Nephron progenitor cell (in vitro differentiated cells): ENCODE measurements at regions not wholly inside any gene's neighbourhood (a gene's known extent, or its start where the extent isn't known, plus 50 kb on each side); places are given as distances from the start of the nearest gene placed in this dataset.

Experiments
- DNase-seq: peaks from one replicate; pipeline ENCODE4 v3.0.0; 2021
- H3K27ac Mint-ChIP-seq: 2 replicates; pipeline ENCODE4 v1.8.0; 2021; ENCODE audit warnings: mild to moderate bottlenecking, moderate library complexity, mixed read lengths
- H3K27me3 Mint-ChIP-seq: 2 replicates; pipeline ENCODE4 v1.8.0; 2021; ENCODE audit warnings: mild to moderate bottlenecking, low read depth, mixed read lengths; ENCODE audit not compliant: poor library complexity
- H3K36me3 Mint-ChIP-seq: 2 replicates; pipeline ENCODE4 v1.8.0; 2021; ENCODE audit warnings: low read depth, mixed read lengths
- H3K4me1 Mint-ChIP-seq: 2 replicates; pipeline ENCODE4 v1.8.0; 2021; ENCODE audit warnings: mixed read lengths
- H3K4me3 Mint-ChIP-seq: 2 replicates; pipeline ENCODE4 v1.8.0; 2021; ENCODE audit warnings: mild to moderate bottlenecking, moderate library complexity, mixed read lengths
- H3K9me3 Mint-ChIP-seq: 2 replicates; pipeline ENCODE4 v1.8.0; 2021; ENCODE audit warnings: mild to moderate bottlenecking, moderate library complexity, mixed read lengths
- CTCF ChIP-seq: fragments of 200-600 bp; sonication (generic); IDR thresholded peaks from 2 replicates; pipeline ENCODE4 v1.5.0; 2021; ENCODE audit warnings: antibody characterized with exemption

GRCh38 chr13:53847502-53847901 is 818.9 kb downstream of the OLFM4 start:
- no peaks in the 10 kb centered on the region for H3K9me3 Mint-ChIP-seq
- H3K27ac Mint-ChIP-seq: no peak overlapping the region
- peaks cover 11% of the 10 kb centered on the region for H3K4me1 Mint-ChIP-seq
- H3K27me3 Mint-ChIP-seq: no peaks in the 10 kb centered on the region
- DNase-seq: no peak
- no peaks in the 10 kb centered on the region for H3K36me3 Mint-ChIP-seq
- H3K4me3 Mint-ChIP-seq: no peak overlapping the region
- TF ChIP-seq CTCF: no peak

GRCh38 chr13:53848366-53848961 is 819.9 kb downstream of the OLFM4 start:
- Mint-ChIP-seq H3K4me3 (no peak overlapping the region), H3K4me1 (peaks cover 11% of the 10 kb centered on the region), H3K36me3 (no peaks in the 10 kb centered on the region), H3K27ac (no peak overlapping the region), H3K9me3 (no peaks in the 10 kb centered on the region), H3K27me3 (no peaks in the 10 kb centered on the region)
- no peak for DNase-seq
- no peak for TF ChIP-seq CTCF

- no peaks in the 10 kb centered on the region for H3K36me3 Mint-ChIP-seq
- peaks cover 4% of the 10 kb centered on the region for H3K9me3 Mint-ChIP-seq
- H3K27me3 Mint-ChIP-seq: no peaks in the 10 kb centered on the region
- H3K4me3 Mint-ChIP-seq: no peak overlapping the region
- no peak overlapping the region for H3K27ac Mint-ChIP-seq
- TF ChIP-seq CTCF: no peak
- no peak for DNase-seq
- peaks cover 18% of the 10 kb centered on the region for H3K4me1 Mint-ChIP-seq
Measured at GRCh38 chr13:53854321-53854720, 825.7 kb downstream of the OLFM4 start.

GRCh38 chr13:53856573-53857195 is 828.1 kb downstream of the OLFM4 start:
- DNase-seq: no peak
- Mint-ChIP-seq H3K36me3 (no peaks in the 10 kb centered on the region), H3K27ac (no peak overlapping the region), H3K4me1 (peaks cover 18% of the 10 kb centered on the region), H3K27me3 (no peaks in the 10 kb centered on the region), H3K4me3 (no peak overlapping the region), H3K9me3 (peaks cover 4% of the 10 kb centered on the region)
- no peak for TF ChIP-seq CTCF

GRCh38 chr13:53863520-53863919 is 834.9 kb downstream of the OLFM4 start:
- H3K9me3 Mint-ChIP-seq: no peaks in the 10 kb centered on the region
- H3K4me3 Mint-ChIP-seq: no peak overlapping the region
- no peaks in the 10 kb centered on the region for H3K4me1 Mint-ChIP-seq
- no peak for TF ChIP-seq CTCF
- H3K27ac Mint-ChIP-seq: no peak overlapping the region
- DNase-seq: no peak
- H3K36me3 Mint-ChIP-seq: no peaks in the 10 kb centered on the region
- no peaks in the 10 kb centered on the region for H3K27me3 Mint-ChIP-seq

GRCh38 chr13:53873558-53873957 is 844.9 kb downstream of the OLFM4 start:
- no peak for TF ChIP-seq CTCF
- Mint-ChIP-seq H3K36me3 (no peaks in the 10 kb centered on the region), H3K9me3 (no peaks in the 10 kb centered on the region), H3K4me1 (no peaks in the 10 kb centered on the region), H3K4me3 (no peak overlapping the region), H3K27ac (no peak overlapping the region), H3K27me3 (no peaks in the 10 kb centered on the region)
- no peak for DNase-seq
